Stimulated activated CD4-positive, alpha-beta T cell treated with anti-CD3 and anti-CD28 coated beads, Interleukin-1b, Interleukin-23, amount 100 ng/mL, for 48 hours (primary cell): ENCODE measurements at regions not wholly inside any gene's neighbourhood (a gene's known extent, or its start where the extent isn't known, plus 50 kb on each side); places are given as distances from the start of the nearest gene placed in this dataset.

Source experiments
- DNase-seq: peaks from one replicate; pipeline ENCODE4 v3.0.0-alpha.2; 2020

DNA sequence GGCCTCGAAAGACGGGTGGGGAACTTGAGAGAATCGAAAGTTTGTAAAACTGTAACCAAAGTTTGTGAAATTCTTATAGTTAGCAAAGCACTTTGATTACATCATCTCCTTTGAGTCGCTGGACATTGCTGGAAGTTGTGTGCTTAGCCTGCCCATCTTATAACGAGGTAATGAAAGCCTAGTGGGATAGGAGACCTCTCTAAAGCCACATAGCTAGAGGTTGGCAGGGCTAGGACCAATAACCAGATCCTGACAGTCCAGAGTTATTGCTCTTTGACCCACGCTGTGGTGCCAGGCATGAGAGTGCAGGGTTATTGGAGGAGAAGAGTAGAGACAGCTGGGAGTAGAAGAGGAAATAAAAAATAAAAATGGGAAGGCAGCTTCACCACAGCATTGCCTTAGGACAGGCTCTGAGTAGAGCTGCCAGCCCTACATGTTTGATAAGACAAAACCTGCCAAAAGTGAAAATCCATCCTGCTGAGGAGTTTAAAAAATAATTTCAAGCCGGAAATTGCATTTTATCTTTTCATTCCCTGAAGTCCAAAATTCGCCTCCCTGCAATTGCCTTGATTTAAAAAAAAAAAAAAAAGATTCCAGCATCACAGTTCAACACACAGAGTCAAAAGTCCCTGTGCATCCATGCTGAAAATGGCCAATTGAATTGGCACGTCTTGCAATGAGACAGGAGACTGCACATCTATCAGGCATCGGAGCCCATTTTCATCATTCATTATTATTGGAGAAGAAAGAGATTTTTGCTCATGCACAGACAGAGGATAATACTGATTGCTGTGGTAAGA, 225.5 kb upstream of the POU2AF2 start:
- DNase-seq = no peak

DNA sequence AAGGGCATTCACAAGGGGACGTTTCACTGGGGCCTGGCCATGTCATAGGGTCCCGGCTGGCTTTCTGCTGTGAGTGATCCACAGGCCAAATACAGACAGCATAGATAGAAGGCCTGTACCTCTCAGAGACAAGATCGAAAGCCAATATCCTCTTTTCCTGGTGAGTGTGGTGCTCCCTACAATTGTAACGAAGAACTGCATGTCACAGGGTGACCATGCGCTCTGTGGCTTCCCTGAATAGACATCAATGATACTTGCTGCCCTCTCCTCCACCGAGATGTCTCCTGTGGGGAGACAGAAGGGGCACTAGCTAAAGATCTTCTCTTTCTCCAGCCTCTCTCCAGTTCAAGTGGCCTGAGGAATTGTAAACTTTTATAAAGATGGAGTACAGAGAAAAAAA, 226.1 kb upstream of the POU2AF2 start:
- DNase-seq = no peak

GRCh38 chr11:111018566-111018965, 227.0 kb upstream of the POU2AF2 start:
- DNase-seq = no peak

GRCh38 chr11:111012491-111012890, 233.0 kb upstream of the POU2AF2 start:
- DNase-seq = no peak

DNA sequence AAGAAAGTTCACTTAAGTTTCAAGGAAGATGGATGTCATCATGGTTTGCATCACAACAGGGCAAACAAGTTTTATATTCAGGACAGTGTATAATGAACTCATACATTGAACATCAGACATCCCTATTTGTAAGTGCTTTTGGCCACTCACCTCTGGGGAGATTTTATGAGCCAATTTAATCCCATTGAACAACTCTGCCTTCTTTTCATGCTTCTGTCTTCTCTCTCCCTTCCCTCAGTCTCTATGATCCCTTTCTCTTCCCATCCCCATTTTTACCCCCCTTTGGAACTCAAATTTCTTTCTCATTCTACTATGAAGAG, 234.3 kb upstream of the POU2AF2 start:
- no peak for DNase-seq

DNA sequence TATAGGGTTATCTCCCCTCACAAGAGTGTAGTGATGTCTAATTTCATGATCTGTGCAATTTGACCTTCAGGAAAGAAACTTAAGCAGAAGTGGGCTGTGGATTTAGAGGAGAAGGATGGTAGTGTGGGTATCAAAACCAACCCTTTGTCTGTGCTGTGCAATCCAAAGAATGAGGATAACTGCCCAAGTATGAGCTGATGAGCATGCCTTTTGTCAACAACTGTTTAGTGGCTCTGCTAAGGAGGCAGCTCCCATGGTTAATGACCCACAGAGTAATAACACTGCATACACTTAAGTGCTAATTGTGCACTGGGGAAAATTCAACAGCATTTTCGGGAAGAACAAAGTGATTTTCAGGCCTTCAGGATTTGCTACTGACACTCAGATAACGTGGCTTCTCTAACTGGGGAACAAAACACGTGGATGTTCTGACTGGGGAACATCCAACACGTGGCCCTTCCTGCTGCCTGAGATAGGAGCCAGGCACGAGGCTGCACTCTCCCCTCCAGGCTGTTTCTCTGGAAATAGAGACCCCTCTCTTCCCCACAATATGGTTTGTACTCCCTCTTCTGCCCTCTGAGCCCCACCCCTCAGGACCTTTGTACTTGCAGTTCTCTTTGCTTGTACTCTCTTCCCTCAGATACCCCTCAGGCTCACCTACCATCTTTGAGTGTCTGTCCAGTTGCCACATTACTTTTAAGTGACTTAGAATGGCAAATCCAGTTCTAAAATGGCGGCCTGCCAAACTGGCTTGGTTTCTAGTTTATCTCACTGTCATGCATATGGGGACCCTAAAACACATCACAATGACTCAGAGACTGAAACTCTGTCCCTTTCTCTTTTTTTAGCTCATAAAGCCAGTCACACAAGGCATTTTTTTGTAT, 234.9 kb upstream of the POU2AF2 start:
- DNase-seq = no peak

DNA sequence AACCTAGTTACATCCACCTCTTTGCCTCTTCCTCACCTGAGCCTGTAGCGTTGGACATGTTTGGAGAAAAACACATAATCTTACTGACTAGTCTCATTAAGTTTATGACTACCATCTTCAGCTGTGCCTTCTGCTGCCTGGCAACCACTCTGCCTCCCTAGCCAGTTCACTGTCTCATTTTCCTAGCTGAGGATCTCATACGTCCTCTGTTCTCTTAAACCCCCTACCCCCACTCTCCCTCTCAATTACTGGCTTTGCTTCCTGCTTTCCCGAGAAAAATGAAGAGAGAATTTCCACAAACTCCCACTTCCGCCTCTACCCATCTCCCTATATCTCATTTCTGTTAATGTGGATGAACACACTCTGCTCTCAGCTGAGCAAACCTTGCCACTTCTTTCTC, 239.3 kb upstream of the POU2AF2 start:
- DNase-seq = no peak

GRCh38 chr11:111001986-111002611, 243.4 kb upstream of the POU2AF2 start:
- DNase-seq = no peak

- DNase-seq = no peak
Measured at GRCh38 chr11:111001081-111001430, 244.5 kb upstream of the POU2AF2 start.

GRCh38 chr11:111000400-111001080, 245.0 kb upstream of the POU2AF2 start:
- no peak for DNase-seq

DNA sequence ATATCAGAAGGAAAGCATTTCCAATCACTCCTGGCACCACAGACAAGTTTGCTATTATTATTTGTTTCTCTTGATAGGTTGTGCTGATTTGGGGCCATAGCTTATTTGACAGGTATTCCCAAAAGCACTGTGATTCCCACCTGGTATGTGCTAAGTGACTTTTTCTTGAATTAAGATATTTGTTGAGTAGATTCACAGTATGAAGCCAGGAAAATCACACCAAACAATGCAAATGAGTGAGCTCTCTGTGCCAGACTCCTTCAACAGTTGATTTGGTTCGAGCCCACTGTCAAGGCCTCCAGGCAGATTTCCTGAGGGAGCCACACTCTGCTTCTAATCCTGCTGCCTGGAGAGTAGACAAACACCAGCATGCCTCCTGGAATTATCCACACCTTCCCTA, 253.0 kb upstream of the POU2AF2 start:
- no peak for DNase-seq

DNA sequence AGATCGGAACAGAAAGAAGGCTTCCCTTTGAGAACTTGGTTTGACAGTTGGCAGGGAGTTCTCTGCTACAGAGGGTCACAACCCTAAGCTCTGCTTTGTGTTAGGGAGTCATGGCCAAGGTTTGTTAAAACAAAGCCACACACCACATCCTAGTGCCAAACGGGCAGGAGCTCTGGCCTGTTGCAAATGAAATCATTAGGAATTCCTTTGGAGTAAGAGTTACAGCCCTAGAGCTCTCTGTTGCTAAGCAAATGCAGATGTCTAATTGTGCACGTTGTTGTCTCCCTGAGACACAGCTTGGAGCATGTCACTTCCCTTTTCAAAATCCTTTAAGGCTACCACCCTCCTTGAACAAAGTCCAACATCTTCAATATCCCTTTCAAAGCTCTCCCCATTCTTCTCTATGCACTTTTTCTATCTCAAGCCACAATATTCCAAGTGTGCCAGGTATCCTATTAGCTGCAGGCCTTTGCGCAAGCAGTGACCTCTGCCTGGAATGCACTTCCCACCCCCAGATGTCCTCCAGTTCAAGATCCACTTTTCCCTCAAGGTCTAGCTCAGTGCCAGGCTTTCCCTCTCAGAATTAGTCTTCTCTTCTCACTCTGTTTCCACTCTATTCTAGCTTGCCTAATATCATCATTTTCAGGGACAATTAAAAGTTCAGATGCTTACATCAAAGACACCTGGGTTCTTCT, 253.7 kb upstream of the POU2AF2 start:
- no peak for DNase-seq

GRCh38 chr11:110990311-110990710, 255.2 kb upstream of the POU2AF2 start:
- DNase-seq = no peak

DNA sequence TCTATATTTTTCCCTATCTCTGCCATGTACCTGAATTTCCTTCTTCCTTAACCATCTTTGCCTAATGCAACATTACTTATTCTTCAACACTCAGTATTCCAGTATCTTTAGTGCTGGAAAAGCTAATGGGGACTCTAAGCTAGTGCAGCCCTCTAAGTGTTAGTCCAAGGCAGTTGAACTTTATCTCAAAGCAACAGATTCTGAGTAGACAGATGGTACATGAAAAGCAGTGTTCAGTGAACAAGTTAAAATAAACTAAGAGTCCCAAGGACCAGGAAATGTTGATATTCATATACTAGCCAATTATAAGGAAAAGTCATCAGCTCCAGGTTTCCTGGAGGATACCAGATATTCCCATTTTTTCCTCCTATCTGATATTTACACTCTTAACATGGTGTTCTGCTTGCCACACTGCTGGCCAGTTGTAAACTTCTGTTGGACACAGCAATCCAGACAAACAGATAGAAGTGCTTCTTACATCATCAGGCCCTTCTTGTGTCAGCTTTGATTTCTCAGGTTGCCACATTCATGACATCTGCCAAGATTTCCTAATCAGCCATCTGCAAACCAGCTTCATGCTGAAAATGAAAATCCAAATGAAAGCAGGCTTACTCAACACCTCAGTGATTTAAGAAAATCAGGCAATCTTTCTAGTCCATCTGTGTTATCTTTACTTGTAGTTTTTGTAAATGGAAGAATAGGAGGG, 255.9 kb upstream of the POU2AF2 start:
- DNase-seq = no peak

GRCh38 chr11:110988671-110989070, 256.9 kb upstream of the POU2AF2 start:
- no peak for DNase-seq

DNA sequence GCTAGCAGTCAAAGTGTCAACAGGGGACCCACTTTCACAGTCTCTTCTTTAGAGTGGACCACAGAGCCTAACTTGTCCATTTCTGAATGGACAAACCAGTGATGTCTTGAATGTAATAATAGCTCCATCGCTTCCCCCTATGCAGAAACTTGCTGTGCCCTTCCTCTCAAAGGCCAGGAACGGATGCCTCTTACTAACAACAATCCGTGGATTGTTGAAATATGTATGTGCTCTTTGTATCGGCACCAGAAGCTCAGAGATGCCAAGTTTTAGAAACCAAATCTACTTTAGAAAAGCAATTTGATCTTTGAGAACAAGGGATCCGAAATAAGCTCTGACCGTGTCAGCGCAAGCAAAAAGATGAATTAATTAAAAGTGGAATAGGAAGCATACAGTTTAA, 259.5 kb upstream of the POU2AF2 start:
- no peak for DNase-seq

- no peak for DNase-seq
Measured at GRCh38 chr11:110985547-110985946, 260.0 kb upstream of the POU2AF2 start.

DNA sequence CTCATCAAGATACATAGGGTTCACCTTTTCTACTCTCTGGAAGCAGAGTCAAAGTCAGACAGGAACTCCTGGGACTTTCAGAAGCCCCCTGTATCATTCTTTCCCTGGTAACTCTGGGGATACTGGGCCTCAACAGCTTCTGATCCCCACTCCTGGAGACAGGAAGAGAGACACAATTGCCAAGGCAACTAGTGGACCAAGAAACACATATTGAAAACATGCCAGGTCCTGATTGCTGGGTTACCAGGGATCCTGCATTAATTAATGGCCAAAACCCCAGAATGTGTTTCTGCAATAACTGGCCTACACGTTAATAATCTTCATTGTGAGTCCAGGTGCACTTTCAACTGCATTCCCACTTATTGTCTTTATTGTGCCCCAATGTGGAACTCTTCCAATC, 260.8 kb upstream of the POU2AF2 start:
- DNase-seq = no peak

GRCh38 chr11:110984147-110984546, 261.4 kb upstream of the POU2AF2 start:
- no peak for DNase-seq

GRCh38 chr11:110982214-110982613, 263.3 kb upstream of the POU2AF2 start:
- no peak for DNase-seq

DNA sequence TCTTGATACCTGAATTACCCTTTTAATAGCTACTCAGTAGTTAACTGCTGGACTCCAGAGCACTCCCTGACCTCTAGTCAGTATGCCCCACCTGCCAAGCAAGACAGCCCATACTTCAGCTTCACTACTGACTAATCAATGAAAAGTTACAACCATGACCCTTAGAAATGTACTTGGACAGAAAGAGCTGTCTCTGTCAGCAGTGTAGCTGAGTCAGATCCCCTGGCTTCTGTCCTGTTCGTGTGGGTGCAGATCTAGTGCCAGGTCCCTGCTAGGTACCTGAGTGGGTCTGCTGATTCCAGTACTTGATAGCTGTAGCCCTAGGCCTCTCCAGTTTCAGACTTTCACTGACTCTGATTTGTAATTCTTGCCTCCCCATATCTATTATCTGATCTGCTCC, 265.8 kb upstream of the POU2AF2 start:
- no peak for DNase-seq

- DNase-seq = no peak
Measured at GRCh38 chr11:110977661-110978060, 265.4 kb upstream of the ARHGAP20 start.
